GM19397 (cell line): ENCODE measurements at regions not wholly inside any gene's neighbourhood (a gene's known extent, or its start where the extent isn't known, plus 50 kb on each side); places are given as distances from the start of the nearest gene placed in this dataset.
"Not testable (repeated sequence)": the region's sequence is repeated elsewhere in the genome, so short reads cannot be mapped to it uniquely, and the experiment has no call there.

ENCODE experiments used
- ATAC-seq: cut with Tn5 transposase; IDR thresholded peaks from one replicate; pipeline ENCODE4 v1.9.1; 2021; ENCODE audit warnings: mild to moderate bottlenecking, moderate library complexity; ENCODE audit not compliant: unreplicated experiment

DNA sequence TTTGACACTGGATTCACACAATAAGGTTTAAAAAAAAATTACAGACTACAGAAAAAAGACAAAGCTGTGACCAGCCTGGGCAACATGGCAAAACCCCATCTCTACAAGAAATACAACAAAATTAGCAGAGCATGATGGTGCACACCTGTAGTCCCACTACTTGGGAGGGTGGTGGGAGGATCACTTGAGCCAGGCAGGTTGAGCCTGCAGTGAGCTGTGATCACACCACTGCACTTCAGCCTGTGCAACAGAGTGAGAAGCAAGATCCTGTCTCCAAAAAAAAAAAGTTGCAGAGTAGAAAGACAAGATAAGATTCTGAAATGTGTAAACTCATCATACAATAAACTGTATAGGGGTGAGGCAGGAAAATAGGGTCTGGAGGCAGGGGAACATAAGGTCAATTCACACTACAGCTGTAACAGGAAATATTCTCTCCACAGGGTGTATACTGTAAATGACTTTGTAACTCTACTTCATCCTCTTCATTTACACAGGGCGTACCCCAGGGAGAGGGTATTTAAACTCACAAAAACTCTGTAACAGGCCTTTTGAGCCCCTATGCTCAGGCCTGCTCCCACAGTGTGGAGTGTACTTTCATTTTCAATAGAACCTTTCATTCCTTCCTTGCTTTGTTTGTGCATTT lies 112.6 kb upstream of the MAPK10 start:
- ATAC-seq: no peak

DNA sequence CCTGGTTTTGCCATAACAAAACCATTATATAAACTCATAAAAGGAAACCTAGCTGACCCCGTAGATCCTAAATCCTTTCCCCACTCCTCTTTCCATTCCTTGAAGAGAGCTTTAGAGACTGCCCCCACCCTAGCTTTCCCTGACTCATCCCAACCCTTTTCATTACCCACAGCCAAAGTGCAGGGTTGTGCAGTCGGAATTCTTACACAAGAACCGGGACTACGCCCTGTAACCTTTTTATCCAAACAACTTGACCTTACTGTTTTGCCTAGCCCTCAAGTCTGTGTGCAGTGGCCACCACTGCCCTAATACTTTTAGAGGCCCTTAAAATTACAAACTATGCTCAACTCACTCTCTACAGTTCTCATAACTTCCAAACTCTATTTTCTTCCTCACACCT lies 116.0 kb upstream of the PTPN13 start:
- not testable (repeated sequence) for ATAC-seq

DNA sequence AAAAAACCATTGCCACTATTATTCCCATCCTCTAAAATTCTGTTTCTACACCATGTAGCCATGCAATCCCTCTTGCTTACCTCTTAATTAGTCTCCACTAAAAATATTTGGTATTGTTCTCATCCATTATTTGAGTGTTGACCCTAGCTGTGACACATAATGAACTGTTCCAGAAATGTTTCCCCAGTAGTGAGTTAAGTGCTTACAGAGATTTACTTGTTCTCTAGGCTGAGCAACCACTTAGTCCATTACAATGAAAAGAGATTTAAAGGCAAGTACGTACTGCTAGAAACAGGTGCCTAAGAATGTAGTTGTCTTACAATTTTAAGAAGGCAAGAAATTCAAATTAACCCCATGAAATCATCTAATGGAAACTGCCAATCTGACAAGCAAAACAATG lies 112.7 kb upstream of the PTPN13 start:
- no peak for ATAC-seq

DNA sequence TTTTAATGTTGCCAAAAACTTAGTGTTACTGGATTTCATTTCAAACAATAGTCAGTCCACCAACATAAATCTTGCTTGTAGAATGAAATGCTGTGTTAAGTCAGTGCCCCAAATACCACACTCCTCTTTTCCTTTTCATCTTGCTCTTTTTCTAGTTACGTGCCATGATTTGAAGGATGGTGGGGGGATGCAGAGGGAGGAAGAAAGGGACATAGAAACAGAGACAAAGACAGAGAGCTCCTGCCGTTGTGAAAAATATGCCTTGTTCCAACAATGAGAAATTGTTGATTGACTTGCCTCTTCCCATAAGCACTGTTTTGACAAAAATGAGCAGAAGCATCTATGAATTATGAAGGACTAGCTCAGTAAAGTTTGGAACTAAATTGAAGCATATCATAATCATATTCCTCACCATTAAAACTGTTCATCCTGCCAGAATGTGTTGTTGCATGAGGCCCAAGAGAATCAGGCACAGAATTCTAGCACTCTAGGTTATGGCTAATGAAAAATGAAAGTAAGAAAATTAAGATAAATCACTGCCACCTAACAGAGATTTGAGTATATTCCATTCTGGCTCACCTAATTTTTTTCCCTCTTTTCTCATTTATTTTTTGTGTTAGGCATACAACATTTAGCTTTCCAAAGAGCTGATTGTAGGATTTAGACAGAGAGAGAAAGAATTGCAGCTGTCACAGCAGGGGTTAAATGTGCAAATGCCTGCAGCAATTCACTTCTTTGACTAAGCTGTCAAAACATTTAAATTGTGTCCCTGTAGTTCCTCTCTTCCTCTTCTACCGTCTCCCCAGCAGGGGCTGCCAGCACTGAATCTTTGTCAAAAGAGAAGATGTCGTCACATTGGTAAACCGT lies 111.6 kb upstream of the PTPN13 start:
- ATAC-seq: no peak

DNA sequence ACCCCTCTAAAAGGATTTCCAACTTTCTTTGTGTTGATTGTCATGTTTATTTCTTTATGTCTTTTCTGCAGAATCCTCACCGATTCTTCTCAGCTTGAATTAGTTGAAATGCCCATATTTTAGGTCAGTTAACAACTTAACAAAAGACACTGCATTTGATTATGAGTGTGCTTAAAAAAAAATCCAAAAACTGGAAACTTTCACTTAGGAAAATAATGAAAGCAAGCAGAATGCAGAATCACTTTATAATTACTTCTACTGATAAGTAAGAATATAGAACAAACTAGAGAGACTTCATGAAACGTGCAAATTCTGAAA lies 111.0 kb upstream of the PTPN13 start:
- no peak for ATAC-seq

DNA sequence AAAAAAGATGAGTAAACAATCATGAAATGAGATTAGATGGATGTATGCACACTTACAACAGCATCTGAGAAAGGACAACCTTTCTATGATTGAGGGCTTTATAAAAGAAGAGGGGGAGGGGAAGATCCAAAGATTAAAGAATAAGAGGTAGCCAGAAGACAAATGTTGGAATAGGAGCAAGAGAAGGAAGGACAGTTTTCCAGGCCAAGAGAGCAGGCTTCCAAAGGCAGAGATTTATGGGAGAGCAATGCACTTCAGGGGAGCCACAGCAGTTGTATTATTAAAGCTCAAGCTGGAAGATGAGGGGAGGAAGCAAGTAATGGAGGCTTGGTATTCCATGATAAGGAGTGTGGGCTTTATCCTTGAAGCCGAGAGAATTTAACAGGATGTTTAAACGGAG lies 110.3 kb upstream of the PTPN13 start:
- ATAC-seq: no peak

DNA sequence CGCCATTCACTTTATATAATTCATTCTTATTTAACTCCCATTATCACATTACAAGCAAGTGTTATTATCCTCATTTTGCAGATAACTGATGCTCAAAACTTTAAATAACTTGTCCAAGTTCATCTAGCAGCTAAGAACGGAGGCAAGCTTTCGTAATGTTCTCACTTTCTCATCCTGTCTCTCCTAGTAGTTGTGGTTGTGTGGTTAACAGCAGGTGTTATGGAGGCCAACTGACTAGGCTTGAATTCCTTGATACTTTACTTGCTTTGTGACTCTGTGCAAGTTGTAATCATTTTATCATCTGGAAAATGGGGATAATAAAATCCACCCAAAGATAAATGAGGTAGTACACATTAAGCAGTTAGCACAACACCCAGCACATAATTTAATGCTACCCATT lies 109.9 kb upstream of the PTPN13 start:
- ATAC-seq: no peak

DNA sequence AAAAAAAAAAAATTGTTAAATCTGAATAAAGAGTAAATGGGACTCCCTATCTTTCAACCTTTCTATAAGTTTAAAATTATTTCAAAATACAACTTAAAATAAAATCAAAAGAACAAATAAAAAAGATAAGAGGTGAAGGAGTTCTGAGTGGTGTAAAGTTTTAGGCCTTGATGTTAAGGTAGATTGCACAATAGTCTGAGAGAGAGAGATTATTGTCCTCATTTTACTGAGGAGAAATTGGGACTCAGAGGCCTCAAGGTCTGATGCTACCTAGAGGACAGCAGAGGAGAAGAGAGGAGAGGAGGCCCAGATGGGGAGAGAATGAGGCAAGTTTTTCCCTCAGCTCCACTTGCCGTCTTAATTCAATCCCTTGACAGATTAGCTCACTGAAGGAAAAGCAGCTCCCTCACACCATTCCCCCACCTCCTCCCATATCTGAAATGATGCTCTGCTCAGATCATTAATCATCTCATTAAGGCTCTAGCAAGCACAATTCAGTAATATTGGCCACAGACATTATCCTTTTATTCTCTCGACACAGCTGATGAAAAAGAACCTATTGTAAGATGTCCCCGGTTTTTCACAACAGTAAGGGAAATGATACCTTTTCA lies 106.3 kb upstream of the PTPN13 start:
- ATAC-seq: no peak

DNA sequence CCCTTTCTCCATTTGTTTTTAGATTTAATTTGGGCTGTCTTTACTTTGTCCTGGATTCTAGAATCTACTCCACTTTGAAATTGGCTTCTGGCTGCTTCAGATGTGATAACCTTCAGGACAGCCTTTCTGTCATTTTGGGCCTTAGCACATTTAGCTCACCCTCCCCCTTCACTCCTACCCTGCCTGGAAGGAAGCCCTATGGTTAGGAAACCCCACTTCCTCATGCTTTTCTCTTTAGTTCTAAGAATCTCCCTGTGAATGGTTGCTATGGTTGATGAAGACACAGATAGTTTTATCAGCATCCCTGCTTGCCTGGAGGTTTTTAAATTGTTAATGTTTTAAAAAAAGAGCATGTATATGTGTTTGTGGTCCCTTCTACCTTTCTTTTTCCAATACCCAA lies 100.7 kb upstream of the PTPN13 start:
- no peak for ATAC-seq

DNA sequence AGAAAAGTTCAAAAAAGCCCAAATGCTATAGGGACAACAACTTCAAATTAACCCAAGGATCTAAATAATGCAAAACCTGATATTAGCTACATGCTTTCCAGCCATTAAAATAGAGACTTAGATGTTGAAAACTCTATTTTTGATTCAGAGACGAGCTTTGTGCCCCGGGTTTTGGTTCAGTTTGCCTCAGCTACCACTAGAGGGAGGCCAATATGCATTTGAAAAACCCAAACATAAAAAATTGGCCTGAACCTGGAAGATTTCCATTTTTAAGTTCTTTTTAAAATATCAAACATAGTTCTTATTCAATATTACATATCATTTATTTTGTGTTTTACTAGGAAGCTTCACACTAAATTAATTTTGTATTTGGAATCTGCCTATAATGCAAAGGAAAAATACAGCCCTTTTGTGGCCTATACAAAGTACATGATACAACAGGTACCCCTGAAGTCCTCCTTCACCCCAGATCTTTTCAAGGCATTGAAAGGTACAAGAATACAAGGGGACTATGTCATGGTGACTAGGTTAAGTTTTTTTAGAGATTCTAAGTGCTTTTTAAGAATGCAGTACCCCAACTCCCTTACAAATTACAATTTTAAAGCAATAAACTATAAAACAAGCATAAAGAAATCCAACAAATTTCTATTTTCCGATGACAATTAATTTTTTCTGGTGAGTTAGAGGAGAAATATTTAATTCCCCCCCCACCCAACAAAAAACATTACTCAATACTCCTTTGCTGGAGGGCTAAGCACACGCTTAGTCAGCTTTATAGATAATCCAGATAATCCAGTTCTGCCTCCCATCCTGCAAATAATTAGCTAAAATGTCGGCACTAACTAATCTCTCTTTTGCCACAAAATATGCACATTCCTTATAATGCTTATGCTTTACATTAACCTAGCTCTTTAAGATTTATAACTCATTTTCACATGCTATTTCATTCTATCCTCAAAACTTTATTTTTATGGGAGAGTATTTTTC lies 97.7 kb upstream of the PTPN13 start:
- ATAC-seq: no peak

DNA sequence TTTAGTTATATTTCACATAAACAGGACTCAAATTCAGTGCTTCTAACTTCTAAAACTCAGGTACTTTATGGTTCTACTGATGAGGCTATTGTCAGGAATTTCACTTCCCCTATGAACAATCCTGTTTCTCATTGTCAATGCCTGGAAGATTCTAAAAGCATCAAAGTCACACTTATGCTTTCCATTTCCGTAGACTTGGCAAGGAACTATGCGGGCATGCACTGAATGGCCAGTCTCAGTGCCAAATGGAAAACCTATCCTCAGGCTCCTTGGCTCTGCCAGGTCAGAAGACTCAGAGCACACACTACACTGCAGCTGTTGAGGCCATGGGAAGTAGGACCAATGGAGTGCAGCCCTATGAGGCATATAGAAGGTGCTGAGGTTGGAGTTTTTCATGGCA lies 97.0 kb upstream of the PTPN13 start:
- no peak for ATAC-seq

DNA sequence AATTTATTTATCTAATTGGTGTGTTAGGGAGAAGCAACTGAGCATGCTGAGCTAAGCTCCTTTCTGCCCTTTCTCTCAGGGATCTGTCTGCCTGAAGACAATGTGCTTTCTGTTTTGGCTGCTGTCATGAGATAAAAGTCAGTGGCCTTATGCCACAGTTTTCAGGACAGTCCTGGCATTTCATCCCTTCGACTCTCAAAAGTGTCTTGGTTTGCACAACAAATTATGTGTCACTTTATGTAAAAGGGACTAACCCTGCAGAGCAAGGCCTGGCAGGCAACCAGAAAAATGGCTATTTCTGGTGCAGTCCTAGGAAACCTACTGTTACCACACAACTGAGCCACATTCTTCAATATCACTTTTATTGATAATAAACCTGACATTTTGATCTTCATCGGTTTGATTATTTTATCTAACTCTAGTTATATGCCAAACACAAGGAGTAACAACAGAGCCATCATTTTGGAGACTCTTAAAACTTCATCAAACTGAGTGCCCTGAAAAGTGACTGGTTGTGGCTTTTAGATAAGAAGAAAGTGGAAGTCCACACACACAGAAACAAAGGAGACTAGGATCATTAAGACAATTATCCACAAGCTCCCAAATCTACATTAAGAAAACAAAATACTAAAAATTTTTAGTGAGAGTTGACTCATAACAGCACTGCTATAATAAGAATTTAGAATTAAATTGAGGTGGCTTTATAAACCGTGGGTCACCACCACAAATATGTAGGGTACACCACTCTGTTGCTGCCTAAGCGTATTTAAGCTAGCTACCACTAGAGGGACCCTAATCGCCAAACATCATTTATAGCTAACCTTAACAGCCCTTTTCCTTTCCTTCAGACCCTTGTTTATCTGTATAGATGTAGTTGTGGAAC lies 95.9 kb upstream of the PTPN13 start:
- peak; percentile 79 for ATAC-seq

DNA sequence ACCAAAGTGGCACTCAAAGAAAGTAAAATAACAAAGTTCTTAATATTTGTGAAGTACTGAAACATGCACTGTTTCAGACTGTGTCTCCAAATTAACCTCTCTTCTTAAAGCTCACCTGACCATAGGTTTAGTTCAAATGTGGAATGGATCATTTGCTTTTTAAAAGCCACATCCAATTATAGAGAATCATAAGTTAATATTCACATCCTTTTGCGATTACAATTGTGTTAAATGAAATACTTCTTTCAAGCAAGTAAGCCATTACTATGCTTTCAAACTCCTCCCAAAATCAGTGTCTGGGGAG lies 95.3 kb upstream of the PTPN13 start:
- ATAC-seq: no peak

DNA sequence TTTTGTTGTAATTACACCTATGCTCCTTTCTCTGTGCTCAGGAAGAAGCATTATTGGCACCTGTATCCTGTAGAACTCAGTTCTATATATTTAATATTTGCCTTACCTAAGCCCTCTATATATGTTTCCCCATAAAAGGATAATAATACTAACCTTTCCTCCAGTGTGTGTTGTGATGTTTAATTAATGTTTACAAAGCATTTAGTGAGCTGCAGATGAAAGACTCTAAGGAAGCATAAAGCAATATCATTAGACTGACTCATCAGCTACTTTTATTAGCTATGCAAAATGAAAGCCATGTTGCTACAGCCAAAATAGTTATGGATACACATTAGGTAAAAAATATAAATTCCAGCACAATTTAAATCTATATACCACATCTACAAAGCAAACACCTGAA lies 93.6 kb upstream of the PTPN13 start:
- no peak for ATAC-seq

DNA sequence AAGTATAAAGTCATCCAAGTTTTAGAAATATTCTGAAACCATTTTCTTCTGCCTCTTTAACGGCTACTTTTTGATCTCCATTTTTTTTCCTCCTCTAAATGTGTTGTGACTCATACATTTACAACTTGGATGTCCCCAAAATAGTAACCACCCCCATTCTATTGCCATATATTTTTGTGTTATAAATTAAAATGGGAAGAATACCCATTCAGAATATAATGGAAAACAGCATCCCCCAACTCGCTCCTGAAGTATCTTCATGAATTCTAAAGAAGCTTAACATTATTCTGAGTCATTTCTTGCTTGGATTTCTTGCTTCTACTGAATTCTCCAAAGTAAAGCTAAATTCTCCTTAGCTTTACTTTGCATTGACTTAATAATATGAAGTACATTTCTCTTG lies 92.0 kb upstream of the PTPN13 start:
- ATAC-seq: no peak

DNA sequence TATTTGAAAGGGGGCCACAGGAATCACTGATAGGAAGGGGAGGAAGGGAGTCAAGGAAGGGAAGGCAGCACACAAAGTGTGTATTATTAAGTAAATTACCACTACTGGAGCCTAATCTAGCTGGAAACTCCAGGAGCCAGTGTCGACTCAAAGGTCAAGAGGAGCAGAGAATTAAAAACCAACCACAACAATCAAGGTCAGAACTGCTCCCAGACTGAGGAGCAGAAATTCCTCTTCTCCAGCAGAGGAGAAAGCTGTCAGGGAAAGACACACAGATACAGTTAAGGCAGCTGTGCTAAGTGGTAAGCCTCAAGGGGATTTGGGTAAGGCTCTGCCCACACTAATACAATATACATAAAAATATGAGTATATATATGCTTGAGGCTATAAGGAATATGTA lies 87.5 kb upstream of the PTPN13 start:
- ATAC-seq: no peak

DNA sequence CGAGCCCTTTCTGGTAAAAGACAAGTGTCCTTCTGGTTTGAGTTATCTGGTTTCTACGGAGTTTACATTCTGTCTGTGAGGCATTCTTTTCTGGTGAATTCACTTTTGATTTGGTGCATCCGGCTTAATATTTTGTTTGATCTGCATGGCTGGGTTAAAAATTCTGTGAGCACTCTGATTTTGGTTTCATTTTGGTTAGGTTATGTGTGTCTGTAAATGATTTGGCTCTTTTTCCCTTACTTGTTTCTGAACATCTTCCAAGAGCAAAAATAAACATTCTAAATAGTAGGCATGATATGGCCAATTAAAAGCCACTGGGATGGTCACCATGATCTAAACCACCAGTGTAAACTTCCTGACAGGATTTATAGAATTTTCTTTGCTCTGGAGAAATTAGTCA lies 85.7 kb upstream of the PTPN13 start:
- ATAC-seq: no peak

DNA sequence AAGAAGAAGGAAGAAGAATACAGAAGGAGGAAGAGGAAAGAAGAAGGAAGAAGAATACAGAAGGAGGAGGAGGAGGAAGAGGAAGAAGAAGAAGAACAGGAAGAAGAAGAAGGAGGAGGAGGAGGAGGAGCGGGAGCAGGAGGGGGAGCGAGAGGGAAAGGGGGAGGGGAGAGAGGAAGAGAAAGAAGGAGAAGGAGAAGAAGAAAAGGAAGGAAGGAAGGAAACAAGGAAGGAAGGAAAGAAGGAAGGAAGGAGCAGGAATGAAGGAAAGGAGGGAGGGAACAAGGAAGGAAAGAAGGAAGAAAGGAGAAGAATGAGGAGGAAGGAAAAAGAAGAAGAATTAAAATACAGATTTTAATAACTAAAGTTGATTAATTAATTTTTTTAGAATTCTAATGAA lies 82.5 kb upstream of the PTPN13 start:
- no peak for ATAC-seq

DNA sequence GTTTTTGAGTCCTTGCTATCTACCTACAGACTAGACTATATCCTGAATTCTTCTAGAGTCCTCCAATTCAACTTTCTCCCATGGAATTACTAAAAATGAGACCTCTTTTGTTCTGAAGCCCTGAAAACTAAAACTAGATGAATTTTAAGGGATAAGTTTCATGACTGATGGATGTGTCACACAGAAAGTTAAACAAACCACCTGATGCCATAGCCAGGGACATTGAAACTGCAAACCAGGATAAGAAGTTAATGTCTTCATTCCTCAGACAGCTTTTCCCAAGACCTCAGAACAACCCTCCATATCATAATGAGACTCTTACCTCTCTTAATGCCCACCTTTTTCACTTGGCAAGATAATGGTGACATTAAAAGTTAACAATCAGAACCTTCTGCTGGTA lies 81.5 kb upstream of the PTPN13 start:
- ATAC-seq: no peak

DNA sequence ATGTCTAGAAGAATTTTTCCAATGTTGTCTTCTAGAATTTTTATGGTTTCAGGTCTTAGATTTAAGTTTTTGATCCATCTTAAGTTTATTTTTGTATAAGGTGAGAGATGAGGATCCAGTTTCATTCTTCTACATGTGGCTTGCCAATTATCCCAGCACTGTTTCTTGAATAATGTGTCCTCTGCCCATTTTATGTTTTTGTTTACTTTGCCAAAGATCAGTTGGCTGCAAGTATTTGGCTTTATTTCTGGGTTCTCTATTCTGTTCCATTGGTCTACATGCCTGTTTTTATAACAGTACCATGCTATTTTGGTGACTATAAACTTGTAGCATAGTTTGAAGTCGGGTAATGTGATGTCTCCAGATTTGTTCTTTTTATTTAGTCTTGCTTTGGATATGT lies 78.2 kb upstream of the PTPN13 start:
- ATAC-seq: not testable (repeated sequence)
